GM21717 (cell line): ENCODE measurements at regions not wholly inside any gene's neighbourhood (a gene's known extent, or its start where the extent isn't known, plus 50 kb on each side); places are given as distances from the start of the nearest gene placed in this dataset.

ENCODE experiments used
- ATAC-seq: cut with Tn5 transposase; IDR thresholded peaks from one replicate; pipeline ENCODE4 v1.9.1; 2021; ENCODE audit warnings: mild to moderate bottlenecking, moderate library complexity; ENCODE audit not compliant: unreplicated experiment

DNA sequence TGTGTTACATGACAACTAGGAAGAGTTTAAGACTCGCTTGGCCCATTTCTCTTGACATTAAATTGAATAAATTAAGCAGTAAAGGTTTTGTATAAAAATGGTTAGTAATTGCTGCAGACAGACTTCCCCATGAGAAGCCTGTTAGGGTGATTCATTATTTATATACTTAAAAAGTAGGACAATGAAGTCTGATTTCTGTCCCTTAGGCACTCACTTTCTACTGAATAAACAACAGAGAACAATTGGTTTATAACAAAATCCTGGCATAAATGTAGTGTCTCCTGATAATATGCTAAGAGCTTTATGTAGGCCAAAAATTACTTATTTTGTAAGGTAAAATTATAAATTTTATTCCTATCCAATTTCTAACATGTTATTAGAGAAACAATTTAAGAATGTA lies 2138.5 kb upstream of the PCDH20 start:
- no peak for ATAC-seq

DNA sequence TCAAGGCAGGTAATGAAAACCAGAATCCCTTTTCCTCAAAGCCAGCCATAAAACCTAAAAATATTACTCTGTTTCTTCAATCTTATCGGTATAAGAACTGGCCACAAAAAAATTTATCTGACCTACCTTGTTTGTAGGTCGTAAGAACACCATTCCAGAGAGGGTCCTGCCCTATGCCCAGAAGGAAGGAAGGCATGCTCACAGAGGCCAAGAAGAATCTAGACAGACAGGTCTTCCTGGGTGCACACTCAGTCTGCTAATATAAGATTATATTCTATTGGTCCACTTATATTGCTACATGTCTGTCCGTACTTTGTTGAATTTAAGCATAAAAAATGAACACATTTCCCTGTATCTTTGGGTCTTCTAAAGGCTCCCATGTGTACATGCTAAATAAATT lies 2136.1 kb upstream of the PCDH20 start:
- ATAC-seq, result no peak

DNA sequence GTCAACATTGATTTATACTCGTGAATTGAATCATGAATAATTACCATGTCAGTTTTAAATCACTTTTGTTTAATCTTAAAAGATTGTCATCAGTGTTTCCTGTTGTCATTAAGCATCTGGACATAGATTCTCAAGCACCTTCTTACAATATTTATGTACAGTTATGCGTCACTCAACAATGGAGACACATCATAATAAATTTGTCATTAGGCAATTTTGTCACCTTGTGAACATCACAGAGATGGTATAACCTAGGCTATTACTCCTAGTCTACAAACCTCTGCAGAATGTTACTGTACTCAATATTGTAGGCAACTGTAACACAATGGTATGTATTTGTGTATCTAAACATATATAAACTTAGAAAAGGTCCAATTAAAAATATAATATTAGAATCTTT lies 2130.9 kb upstream of the PCDH20 start:
- ATAC-seq, result no peak

DNA sequence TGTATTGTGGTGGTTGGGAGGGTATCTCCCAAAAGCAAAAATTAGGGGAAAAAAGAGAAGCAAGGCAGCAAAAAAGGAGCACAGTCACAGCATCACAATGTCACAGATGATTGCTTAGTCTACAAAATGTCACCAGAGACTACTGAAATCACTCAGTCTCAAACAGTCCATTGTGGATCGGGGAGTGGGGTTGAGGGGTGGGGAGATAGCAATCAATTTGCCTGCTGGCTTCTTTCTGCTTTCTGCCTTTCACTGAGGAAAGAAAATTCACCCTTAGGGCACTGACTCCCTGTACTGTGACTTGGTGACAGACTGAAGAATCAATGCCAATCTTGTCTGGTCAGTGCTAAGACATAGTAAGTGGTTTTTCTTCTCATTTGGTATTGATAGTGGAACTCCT lies 2127.1 kb upstream of the PCDH20 start:
- ATAC-seq, result no peak

DNA sequence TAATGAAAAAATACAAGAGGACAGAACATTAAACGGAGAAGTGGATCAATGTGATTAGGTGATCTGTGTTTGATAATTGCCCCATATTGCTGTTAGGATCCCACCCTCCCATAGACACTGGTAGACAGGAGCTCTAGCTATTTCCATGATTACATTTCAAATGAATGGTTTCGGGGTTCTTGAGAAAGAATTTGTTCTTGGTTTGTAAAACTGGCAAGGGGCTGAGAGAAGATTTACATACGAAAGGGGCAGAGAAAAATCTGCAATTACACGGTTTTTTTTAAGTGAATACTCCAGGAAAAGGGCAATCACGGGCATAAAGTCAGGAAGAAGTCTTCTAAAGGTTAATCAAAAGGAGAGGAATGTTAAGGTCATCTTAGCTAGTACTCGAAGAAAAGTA lies 2125.7 kb upstream of the PCDH20 start:
- no peak for ATAC-seq

DNA sequence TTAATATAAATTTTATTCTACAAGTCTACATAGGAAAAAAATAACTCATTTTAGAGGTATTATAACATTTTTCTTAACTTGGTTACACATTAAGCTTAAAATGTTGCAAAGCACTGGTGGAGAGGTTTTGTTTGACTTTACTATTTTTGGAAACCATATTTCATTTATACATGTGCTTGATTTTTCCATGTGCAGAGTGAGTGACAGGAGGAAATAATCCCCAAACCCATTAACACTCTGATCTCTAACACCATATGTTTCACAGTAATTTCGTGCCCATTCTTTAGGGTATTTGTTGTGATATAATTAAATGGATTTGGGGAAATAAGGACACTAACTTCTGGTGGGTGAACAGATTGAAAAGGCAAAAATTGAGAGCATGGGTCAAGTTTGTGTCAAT lies 2124.4 kb upstream of the PCDH20 start:
- no peak for ATAC-seq

DNA sequence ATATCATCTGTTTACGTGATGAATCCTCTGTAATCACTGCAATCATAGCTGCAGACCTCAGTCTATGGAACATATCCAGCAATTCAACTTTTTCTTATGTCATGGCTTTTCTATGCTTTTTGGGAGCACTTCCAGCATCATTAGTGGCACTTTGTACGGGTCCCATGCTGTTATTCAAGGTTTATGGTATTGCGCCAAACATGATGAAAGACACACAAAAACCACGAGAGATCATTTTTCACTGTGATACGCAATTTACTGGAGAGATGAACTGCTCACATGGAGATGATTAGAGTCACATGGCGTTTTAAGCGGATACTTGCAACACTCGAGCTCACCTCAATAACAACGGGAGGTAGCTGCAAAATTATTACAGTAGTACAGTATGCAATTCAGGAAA lies 2101.7 kb upstream of the PCDH20 start:
- no peak for ATAC-seq

DNA sequence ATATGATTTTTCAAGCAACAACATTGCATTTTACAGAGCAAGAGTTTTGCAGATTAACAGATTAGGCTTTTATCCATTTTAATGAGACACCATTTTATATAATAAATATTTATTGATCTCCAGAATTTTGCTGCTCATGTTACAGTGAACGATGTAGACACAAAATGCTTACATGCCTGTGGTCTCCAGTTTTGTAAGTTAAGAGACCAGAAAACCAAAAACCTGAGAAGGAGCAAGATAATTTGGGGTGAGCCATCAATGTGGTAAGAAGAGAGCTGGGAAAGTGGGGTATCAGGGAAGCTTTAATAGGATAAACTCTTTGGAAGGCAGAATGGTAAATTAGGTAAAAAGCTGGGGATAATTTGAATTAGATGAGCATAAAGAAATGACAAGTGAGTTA lies 2100.5 kb upstream of the PCDH20 start:
- no peak for ATAC-seq

DNA sequence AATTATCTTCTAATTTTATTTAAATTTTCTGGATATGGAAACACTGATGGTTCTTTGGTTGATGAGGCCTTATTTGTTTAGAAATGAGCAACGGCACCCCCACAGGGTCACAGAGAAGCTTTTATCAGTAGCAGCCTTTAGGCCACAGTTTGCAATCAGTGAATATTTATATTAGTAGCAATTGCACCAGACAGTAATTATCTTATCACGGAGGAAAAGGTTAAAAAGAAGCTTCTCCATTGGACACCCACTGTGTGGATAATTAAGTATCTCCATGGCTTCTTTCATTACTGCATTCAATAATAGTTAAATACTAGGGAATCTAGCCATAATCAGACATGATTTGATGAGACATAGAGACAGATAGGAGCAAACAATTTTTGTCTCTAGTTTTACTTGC lies 2099.2 kb upstream of the PCDH20 start:
- ATAC-seq, result no peak

DNA sequence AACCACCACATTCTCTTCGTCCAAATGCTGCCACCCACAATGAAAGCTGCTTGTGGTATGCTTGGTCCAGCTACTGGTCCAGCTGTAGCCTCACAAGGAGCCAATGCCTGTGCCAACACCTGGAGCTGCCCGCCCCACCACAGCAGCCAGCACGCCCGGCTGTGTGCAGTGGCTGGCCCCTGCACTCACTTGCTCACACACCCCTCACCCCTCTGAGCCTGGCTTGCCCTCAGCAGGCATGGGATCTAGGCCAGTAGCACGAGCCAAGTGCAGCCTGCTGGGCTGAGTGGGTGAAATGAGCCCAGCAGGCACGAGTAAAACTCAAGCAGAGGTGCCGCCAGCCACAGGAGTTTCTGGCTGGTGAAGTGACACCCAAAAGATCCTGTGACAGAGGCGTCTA lies 2096.4 kb upstream of the PCDH20 start:
- ATAC-seq, result no peak

DNA sequence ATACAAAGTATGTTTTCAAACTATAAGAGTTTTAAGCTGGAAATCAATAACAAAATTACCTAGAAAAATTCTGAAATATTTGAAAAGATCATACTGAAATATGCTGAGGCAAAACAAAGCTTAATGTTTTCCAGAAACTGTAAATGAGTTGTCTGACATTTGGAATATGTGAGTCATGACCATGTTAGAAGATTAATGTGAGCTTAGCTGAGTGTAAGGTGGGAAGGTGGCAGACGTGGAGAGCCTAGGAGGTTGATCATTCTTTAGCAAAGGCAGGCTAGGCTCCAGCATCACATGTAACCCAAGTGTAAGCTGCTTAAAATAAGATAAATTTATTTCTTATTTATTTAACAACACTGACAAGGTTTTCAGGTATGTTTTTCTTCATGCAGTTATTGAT lies 2086.1 kb upstream of the PCDH20 start:
- ATAC-seq, result no peak

DNA sequence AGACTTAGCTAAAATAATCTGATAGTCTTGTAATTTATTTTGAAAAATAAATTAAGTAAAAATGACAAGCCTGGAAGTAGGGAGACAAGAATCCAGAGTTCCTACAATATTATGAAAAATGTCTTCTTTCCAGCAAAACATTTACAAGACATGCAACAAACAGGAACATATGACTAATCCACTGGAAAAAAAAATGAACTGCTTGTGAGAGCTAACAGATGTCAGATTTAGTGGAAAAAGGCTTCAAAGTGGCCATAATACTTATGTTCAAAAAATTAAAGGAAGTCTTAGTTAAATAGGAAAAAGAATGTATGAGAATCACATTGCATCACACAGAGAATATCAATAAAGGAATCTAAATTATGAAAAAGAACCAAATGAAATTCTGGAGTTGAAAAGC lies 2082.0 kb upstream of the PCDH20 start:
- ATAC-seq, result no peak

DNA sequence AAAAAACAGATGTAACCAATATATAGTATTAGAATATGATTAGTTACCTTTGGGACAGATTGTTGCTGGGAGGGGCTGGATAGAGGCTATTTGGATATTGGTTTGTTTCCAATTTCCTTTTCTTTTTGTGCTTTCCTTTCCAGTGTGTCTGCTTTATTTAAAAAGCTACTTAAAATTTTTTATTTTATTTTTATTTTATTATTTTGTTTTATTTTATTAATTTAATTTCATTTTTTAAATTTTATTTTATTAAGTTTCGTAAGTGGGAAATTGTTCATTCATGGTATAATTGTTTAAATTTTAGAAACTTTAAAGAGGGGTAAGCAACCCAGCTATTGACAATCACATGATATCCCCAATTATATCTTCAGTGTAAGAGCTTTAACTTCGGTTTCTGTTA lies 2077.0 kb upstream of the PCDH20 start:
- ATAC-seq, result no peak

DNA sequence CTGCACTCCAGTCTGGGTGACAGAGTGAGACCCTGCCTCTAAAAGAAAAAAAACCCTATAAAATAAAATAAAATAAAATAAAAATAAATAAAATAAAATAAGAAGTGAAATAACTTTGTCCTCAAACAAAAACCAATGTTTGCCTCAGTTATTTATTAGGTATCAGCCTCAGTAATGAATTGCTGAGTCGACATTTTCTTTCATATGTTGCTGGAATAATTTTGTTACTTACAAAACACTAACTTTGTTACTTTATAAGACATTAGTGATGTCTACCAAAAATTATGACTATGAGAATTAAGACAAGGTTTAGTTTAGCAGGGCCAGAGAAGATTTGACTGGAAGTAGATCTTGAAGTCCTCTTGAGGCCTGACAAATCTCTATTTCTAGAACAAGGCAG lies 2074.5 kb upstream of the PCDH20 start:
- no peak for ATAC-seq

DNA sequence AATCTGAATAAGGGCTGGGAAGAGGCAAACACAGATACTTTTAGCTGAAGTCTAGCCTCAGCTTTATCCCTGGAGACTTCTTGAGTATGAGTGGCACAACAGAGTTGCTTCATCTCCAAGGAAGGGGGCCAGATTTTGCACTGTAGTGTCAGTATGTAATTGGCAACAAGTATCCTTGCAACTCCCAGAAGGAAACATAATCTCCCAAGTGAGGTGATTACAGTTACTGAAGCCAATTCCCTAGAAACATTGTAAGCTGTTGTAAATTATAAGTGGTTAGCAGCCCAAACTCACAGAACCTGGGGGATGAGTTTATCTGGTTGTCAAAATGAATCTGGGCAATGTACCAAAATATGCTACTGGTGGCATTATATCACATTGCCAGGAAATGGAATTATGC lies 2065.7 kb upstream of the PCDH20 start:
- no peak for ATAC-seq

DNA sequence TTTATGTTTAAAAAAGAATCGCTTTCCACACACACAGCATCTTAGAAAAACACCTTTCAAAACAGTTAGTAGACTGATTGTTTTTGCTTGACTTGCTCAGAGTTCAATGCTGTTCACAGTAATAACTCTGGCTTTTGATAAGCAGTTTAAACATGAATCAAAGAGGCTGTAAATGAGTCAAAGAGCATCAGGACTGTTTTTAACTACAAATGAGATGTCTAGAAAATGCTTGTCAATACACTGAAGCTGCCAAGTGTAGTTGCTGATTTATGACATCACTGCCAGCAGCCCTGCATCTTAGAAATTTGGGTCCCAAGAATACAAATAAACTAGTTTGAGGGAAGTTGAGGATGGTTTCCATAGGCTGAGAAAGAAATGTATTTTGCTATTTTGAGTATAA lies 2057.1 kb upstream of the PCDH20 start:
- ATAC-seq, result no peak

DNA sequence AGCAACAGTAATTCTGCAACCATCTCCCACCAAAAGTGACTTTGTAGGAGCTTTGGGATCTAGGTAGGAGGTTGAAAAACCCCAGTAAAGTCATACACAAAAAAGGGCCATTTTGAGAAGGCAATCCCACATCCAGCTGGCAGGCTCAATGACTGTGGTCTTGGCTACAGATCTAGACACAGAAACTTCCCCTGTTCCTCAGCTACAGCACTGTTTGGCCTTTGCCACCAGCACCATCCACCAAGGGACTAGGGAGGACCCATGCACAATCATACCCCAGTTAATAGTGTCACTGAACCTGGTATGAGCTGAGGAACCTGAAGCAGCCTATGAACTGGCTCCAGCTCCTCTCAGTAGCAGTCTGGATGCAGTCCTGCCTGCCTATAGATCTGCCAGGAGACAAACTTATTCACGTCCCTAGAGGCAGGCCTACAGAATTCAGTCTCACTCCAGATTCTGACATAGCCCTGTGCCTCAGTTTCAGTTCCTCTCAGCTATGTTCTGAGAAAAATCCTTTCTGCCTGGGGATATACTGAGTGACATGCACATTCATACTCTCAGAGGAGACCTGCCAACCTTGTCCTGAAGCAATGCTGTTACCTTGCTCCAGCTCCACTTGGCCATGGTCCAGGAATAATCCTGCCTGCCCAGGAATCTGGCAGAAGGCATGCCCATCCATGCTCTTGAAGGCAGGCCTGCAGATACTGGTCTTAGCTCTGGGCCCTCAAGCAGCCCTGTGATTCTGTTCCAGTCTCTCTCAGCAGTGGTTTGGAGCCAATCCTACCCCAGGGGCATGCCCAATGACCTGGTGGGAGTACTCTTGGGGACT lies 2048.3 kb upstream of the PCDH20 start:
- peak; percentile 97 for ATAC-seq

DNA sequence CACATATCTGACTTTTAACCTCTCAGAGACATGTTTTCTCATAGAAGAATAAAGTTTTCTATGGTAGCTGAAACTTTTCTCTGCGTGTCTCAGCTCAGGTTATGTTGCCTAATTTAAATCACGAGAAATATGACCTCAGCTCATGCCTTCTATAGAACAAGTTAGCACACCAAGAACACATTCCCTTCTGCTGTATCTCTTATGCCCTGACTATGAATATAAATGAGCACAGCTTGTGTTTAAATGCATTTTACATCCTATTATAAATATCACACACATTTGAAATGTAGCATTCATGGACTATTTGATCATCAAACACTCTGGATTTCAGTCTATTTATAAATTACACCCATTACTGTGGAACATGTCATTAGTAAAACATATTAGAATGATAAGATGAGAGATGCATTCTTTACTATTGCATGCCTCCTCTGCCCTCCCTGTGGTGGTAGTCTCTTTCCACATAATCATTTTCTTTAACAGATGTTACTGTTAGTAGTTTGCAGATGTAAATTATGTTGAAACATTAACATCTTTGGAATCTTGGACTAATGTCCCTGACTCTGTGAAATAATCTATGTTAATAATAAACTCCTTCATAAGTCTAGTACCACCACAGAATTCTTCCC lies 2044.9 kb upstream of the PCDH20 start:
- no peak for ATAC-seq

DNA sequence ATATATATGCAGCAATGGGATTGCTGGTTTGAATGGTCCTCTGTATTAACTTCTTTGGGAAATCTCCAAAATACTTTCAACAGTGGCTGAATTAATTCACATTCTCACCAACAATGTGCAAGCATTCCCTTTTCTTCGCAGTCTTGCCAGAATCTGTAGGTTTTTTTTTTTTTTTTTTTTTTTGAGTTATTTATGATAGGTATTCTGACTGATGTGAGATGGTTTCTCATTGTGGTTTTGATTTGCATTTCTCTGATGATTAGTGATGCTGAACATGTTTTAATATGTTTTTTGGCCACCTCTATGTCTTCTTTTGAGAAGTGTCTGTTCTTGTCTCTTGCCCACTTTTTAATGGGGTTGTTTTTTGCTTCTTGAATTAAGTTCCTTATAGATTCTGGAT lies 2041.5 kb upstream of the PCDH20 start:
- no peak for ATAC-seq

DNA sequence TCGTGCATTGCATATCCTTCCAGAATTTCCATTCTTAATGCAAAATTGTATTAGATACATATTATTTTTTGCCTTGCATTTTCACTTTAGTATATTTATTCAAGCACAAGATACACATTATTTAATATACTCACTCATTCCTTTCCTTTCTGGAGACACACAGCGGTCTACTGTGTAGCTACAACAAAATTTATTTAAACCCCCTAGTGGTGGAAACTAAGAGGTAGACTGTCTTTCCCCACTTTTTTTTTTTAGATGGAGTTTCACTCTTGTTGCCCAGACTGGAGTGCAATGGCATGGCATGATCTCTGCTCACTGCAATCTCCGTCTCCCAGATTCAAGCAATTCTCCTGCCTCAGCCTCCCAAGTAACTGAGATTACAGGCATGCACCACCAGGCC lies 2040.3 kb upstream of the PCDH20 start:
- no peak for ATAC-seq

DNA sequence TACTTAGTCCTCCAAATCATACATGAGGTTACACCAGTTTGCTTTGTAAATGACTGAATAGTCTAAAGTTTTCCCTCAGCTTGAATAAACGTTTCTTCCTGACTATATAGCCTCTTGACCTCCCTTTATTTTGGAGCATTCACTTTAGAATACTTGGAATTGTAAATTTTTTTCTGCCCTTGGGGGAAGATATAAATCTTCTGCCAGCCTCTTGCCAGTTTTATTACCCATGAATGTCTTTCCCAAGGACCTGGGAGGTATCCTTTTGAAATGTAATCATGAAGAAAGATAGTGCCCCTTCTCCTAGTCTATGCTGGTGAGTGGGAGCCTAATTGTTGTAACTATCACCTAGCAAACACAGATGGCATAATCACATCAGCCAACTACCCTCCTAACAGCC lies 2033.9 kb upstream of the PCDH20 start:
- ATAC-seq, result no peak

DNA sequence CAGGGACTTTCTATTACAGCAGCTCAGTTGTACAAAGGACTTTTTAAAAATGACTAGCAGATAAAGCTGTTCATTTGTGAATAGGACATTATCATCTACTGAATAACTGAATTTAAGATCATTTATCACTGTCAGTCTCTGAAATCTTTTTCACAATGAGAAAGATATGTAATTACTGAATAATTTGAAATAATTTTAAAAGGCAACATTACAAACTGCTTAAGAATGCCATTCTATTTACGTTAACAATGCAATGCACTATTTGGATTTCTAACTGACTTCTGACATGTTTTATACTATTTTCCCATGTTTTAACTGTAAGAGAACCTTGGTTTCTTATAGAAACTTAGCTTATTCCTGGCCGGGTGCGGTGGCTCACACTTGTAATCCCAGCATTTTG lies 2033.0 kb upstream of the PCDH20 start:
- ATAC-seq, result no peak

DNA sequence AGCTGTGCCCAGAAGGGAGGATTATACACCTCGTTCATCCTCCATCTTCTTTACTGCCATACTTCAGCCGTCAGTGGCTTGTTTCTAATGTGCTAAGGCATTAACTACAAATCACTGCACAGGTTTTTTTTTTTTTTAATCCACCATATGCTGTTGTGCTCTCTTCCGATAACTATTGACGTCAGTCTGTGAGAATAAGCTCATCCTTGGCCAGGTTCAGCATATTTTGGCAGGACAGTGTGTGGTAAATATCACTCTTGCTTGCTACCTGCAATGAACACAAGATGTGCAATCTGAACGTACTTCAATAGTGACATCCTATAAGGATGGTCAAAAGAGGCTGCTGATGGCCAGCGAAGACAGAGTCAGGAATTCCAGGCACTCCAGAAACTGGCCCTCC lies 2030.7 kb upstream of the PCDH20 start:
- ATAC-seq, result no peak
